Heart left ventricle (tissue), 13 donors: ENCODE measurements at regions not wholly inside any gene's neighbourhood (a gene's known extent, or its start where the extent isn't known, plus 50 kb on each side); places are given as distances from the start of the nearest gene placed in this dataset.

Experiments used
- POLR2A ChIP-seq, 2 donors: fragments of 450-650 bp; IDR thresholded peaks; one replicate each; pipeline ENCODE4 v1.6.1; 2017; ENCODE audit warnings: antibody characterized with exemption in 2 of 2, mild to moderate bottlenecking in 2 of 2, moderate library complexity in 2 of 2
- TF ChIP-seq, protein P1 (sequence below), 12 donors: fragments of 200-600 bp; sonication (generic) in 4 of 12; IDR thresholded peaks; one replicate each; pipeline versions ENCODE4 v1.5.0 to v1.8.0; 2018 to 2022; ENCODE audit warnings: antibody characterized with exemption in 12 of 12, mild to moderate bottlenecking in 5 of 12
- donor health status: ischemic (EF 13 %, LVEDD 7.1; RV severe dilation, severe dysfunction).
- donor health status: DM: no; HTN: yes; CAD: no.
- donor health status: DM: no; HTN: no; CAD: no.
- donor health status: ischemic (EF 25% LVEDD 6.9; RV normal size, moderate dysfunction).
- donor health status: ischemic (EF 25% LVEDD 5.7; RV mildly dilated, moderate dysfunction).
- donor health status: ischemic (EF 35%, LVEDD 5.7; RV mildly dilated, moderate dysfunction).
- donor health status: nonischemic (EF 11% LVEDD 7.7; RV severe dilation, severe dysfunction).
- donor health status: DM: yes; HTN: yes; CAD: no.
- donor health status: PGD.
- donor health status: ischemic (EF 29% LVEDD 5.4; RV normal size, mild dysfunction).
- donor health status: nonischemic (EF 23%, LVEDD 6.1; RV moderate dilation, normal function).

DNA sequence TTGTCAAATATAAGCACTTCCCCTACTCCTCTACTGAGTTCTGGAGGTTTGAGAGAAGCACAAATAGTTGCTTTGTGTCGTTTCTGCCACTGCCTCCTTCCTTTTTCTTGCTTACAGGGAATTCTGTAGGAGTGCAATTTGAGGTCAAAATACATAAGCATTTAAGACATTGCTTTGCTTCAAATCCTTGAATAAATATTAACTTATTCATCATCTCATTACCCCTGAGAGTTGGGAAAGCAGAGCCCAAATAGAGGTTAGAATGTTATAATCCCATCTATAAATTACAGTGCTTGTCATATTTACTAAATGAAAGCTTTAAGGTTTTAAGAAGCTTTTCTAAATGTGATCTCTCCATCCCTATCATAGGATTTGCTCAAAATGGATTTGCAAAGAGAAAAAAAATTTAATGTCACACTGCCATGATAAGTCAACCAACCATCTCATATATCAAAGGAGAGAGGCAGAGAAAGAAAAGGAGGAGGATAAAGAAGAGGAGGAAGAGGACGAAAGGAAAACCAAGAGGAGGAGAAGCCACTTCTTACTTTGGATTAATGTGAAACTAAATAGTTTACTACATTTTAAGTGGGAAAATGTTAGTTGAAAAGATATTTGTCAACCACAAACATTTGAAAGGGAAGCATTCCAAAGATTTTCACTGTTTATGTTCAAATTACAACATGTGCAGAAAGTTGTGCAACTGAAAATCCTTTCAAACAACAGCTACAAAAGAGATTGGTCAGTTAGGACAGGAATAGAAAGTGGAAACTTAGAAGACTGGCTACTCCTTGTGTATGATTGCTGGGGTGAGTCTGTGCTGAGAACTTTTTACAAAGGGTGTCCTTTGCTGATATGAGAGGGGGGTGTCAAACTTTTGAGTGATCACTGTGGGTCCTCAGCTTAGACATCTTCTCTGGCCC, 277.3 kb upstream of the FN1 start:
- TF ChIP-seq POLR2A (IDR thresholded peaks at IDR 0.05): no peak
- TF ChIP-seq, protein P1, sequence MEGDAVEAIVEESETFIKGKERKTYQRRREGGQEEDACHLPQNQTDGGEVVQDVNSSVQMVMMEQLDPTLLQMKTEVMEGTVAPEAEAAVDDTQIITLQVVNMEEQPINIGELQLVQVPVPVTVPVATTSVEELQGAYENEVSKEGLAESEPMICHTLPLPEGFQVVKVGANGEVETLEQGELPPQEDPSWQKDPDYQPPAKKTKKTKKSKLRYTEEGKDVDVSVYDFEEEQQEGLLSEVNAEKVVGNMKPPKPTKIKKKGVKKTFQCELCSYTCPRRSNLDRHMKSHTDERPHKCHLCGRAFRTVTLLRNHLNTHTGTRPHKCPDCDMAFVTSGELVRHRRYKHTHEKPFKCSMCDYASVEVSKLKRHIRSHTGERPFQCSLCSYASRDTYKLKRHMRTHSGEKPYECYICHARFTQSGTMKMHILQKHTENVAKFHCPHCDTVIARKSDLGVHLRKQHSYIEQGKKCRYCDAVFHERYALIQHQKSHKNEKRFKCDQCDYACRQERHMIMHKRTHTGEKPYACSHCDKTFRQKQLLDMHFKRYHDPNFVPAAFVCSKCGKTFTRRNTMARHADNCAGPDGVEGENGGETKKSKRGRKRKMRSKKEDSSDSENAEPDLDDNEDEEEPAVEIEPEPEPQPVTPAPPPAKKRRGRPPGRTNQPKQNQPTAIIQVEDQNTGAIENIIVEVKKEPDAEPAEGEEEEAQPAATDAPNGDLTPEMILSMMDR (IDR thresholded peaks at IDR 0.05): no peak
